SK-N-SH treated with all-trans-retinoic acid at 6 μM for 48 hours (cell line): ENCODE measurements at regions not wholly inside any gene's neighbourhood (a gene's known extent, or its start where the extent isn't known, plus 50 kb on each side); places are given as distances from the start of the nearest gene placed in this dataset.

ENCODE experiments used
- ATAC-seq: fragments of 200-7000 bp; cut with Tn5 transposase; 3 replicates; pipeline ENCODE4 v1.9.1; 2020; ENCODE audit warnings: mild to moderate bottlenecking, moderate library complexity
- ARNTL ChIP-seq: fragments of 450-650 bp; formaldehyde crosslinking; IDR thresholded peaks from 2 replicates; pipeline ENCODE4 v1.5.0; 2020; ENCODE audit warnings: low read depth, mild to moderate bottlenecking, moderate library complexity, borderline replicate concordance
- BACH2 ChIP-seq: fragments of 250-450 bp; sonication (Bioruptor Pico); IDR thresholded peaks from 2 replicates; pipeline ENCODE4 v1.9.0; 2021; ENCODE audit warnings: mild to moderate bottlenecking, borderline replicate concordance
- CREB5 ChIP-seq: fragments of 250-450 bp; sonication (Bioruptor Pico); IDR thresholded peaks from 2 replicates; pipeline ENCODE4 v1.5.1; 2020; ENCODE audit warnings: low read depth, mild to moderate bottlenecking, moderate library complexity
- CSDC2 ChIP-seq: fragments of 250-450 bp; sonication (Bioruptor Pico); IDR thresholded peaks from 2 replicates; pipeline ENCODE4 v1.5.0; 2020; ENCODE audit warnings: mild to moderate bottlenecking, moderate library complexity
- CSRNP3 ChIP-seq: fragments of 250-450 bp; sonication (Bioruptor Pico); IDR thresholded peaks from 2 replicates; pipeline ENCODE4 v1.5.1; 2021; ENCODE audit warnings: mild to moderate bottlenecking, moderate library complexity
- ESRRG ChIP-seq: fragments of 250-450 bp; sonication (Bioruptor Pico); IDR thresholded peaks from 2 replicates; pipeline ENCODE4 v1.6.1; 2021; ENCODE audit warnings: mild to moderate bottlenecking
- GLIS3 ChIP-seq: fragments of 250-450 bp; sonication (Bioruptor Pico); IDR thresholded peaks from 2 replicates; pipeline ENCODE4 v1.5.0; 2020; ENCODE audit warnings: mild to moderate bottlenecking, moderate library complexity
- ISL1 ChIP-seq: fragments of 250-450 bp; sonication (Bioruptor Pico); IDR thresholded peaks from 2 replicates; pipeline ENCODE4 v2.1.2; 2022; ENCODE audit warnings: mild to moderate bottlenecking, moderate library complexity
- OSR1 ChIP-seq: fragments of 250-450 bp; sonication (Bioruptor Pico); IDR thresholded peaks from 2 replicates; pipeline ENCODE4 v1.8.0; 2022; ENCODE audit warnings: moderate library complexity, mild to moderate bottlenecking, inconsistent platforms
- POU6F1 ChIP-seq: fragments of 250-450 bp; sonication (Bioruptor Pico); IDR thresholded peaks from 2 replicates; pipeline ENCODE4 v1.8.0; 2021; ENCODE audit warnings: low read depth, mild to moderate bottlenecking, moderate library complexity, borderline replicate concordance
- PPARA ChIP-seq: fragments of 250-450 bp; sonication (Bioruptor Pico); IDR thresholded peaks from 2 replicates; pipeline ENCODE4 v1.5.0; 2020; ENCODE audit warnings: mild to moderate bottlenecking, borderline replicate concordance
- RARB ChIP-seq: fragments of 250-450 bp; sonication (Bioruptor Pico); IDR thresholded peaks from 2 replicates; pipeline ENCODE4 v1.8.0; 2021; ENCODE audit warnings: mild to moderate bottlenecking, moderate library complexity
- SNAI2 ChIP-seq: fragments of 250-450 bp; sonication (Bioruptor Pico); IDR thresholded peaks from 2 replicates; pipeline ENCODE4 v1.5.0; 2020; ENCODE audit warnings: mild to moderate bottlenecking, moderate library complexity
- TCF4 ChIP-seq: fragments of 250-450 bp; sonication (Bioruptor Pico); IDR thresholded peaks from 2 replicates; pipeline ENCODE4 v1.8.0; 2021; ENCODE audit warnings: mild to moderate bottlenecking, moderate library complexity, borderline replicate concordance
- TOX ChIP-seq: fragments of 250-450 bp; sonication (Bioruptor Pico); IDR thresholded peaks from 2 replicates; pipeline ENCODE4 v1.8.0; 2021; ENCODE audit warnings: mild to moderate bottlenecking, moderate library complexity, borderline replicate concordance
- TSHZ2 ChIP-seq: fragments of 250-450 bp; sonication (Bioruptor Pico); IDR thresholded peaks from 2 replicates; pipeline ENCODE4 v1.5.0; 2020; ENCODE audit warnings: mild to moderate bottlenecking, moderate library complexity
- ZC3H10 ChIP-seq: fragments of 250-450 bp; sonication (Bioruptor Pico); IDR thresholded peaks from 2 replicates; pipeline ENCODE4 v1.5.1; 2021; ENCODE audit warnings: mild to moderate bottlenecking, moderate library complexity
- ZFP3 ChIP-seq: fragments of 250-450 bp; sonication (Bioruptor Pico); IDR thresholded peaks from 2 replicates; pipeline ENCODE4 v1.5.0; 2020; ENCODE audit warnings: mild to moderate bottlenecking, moderate library complexity
- ZFP30 ChIP-seq: fragments of 450-650 bp; formaldehyde crosslinking; IDR thresholded peaks from 2 replicates; pipeline ENCODE4 v1.5.0; 2022; ENCODE audit warnings: mild to moderate bottlenecking, moderate library complexity
- ZNF565 ChIP-seq: fragments of 450-650 bp; formaldehyde crosslinking; conservative IDR thresholded peaks from 2 replicates; pipeline ENCODE4 v1.5.0; 2020; ENCODE audit warnings: low read depth, mild to moderate bottlenecking, moderate library complexity
- ZNF70 ChIP-seq: fragments of 450-650 bp; formaldehyde crosslinking; IDR thresholded peaks from 2 replicates; pipeline ENCODE4 v1.5.0; 2020; ENCODE audit warnings: mild to moderate bottlenecking, moderate library complexity
- ZNF8 ChIP-seq: fragments of 450-650 bp; formaldehyde crosslinking; IDR thresholded peaks from 2 replicates; pipeline ENCODE4 v1.5.0; 2020; ENCODE audit warnings: mild to moderate bottlenecking, moderate library complexity

- ATAC-seq, result no peak
- no peak for TF ChIP-seq POU6F1 (CRISPR knock-in tag)
- TF ChIP-seq RARB (CRISPR knock-in tag), result no peak
- TF ChIP-seq ZFP30, result no peak
- no peak for TF ChIP-seq TSHZ2 (CRISPR knock-in tag)
- no peak for TF ChIP-seq CREB5 (CRISPR knock-in tag)
- no peak for TF ChIP-seq ZFP3 (CRISPR knock-in tag)
- no peak for TF ChIP-seq BACH2 (CRISPR knock-in tag)
- no peak for TF ChIP-seq CSDC2
- no peak for TF ChIP-seq TOX
- no peak for TF ChIP-seq PPARA (CRISPR knock-in tag)
- no peak for TF ChIP-seq ZNF70
- no peak for TF ChIP-seq ZC3H10 (CRISPR knock-in tag)
Observed at GRCh38 chr5:54852007-54852406, 133.4 kb downstream of the ESM1 start.

GRCh38 chr5:54851449-54851848, 133.9 kb downstream of the ESM1 start:
- no peak for ATAC-seq

GRCh38 chr5:54848581-54848980, 136.8 kb downstream of the ESM1 start:
- ATAC-seq, result no peak
- TF ChIP-seq ISL1 (CRISPR knock-in tag) (no peak), PPARA (CRISPR knock-in tag) (no peak), CSRNP3 (CRISPR knock-in tag) (no peak), ESRRG (CRISPR knock-in tag) (no peak), OSR1 (CRISPR knock-in tag) (no peak), ZC3H10 (CRISPR knock-in tag) (no peak), CSDC2 (no peak)

More at GRCh38 chr5:54851449-54851848, 133.9 kb downstream of the ESM1 start:
- no peak for TF ChIP-seq BACH2 (CRISPR knock-in tag)
- TF ChIP-seq PPARA (CRISPR knock-in tag), result no peak
- no peak for TF ChIP-seq CSDC2
- no peak for TF ChIP-seq ZNF565
- TF ChIP-seq ZFP30, result no peak
- TF ChIP-seq ZFP3 (CRISPR knock-in tag), result no peak
- no peak for TF ChIP-seq ARNTL (CRISPR knock-in tag)

- TF ChIP-seq ARNTL (CRISPR knock-in tag) (no peak), GLIS3 (CRISPR knock-in tag) (no peak), ZC3H10 (CRISPR knock-in tag) (no peak), CSRNP3 (CRISPR knock-in tag) (no peak), BACH2 (CRISPR knock-in tag) (no peak), ZNF565 (no peak), TCF4 (CRISPR knock-in tag) (no peak), ZFP30 (no peak), SNAI2 (CRISPR knock-in tag) (no peak), CSDC2 (no peak), OSR1 (CRISPR knock-in tag) (no peak), ISL1 (CRISPR knock-in tag) (no peak), POU6F1 (CRISPR knock-in tag) (no peak), RARB (CRISPR knock-in tag) (no peak), ZNF8 (CRISPR knock-in tag) (no peak), TOX (no peak), ZFP3 (CRISPR knock-in tag) (no peak)
- TF ChIP-seq, all 23 proteins: peak for 0
- no peak for ATAC-seq
Observed at GRCh38 chr5:54845567-54845941, 139.8 kb downstream of the ESM1 start.
